Ascending aorta (tissue), 2 donors: ENCODE measurements at regions not wholly inside any gene's neighbourhood (a gene's known extent, or its start where the extent isn't known, plus 50 kb on each side); places are given as distances from the start of the nearest gene placed in this dataset.

Source experiments
- DNase-seq, 2 donors: peaks; one replicate each; pipeline ENCODE4 v3.0.0-alpha.2; 2019; ENCODE audit warnings: low spot score in 2 of 2
- H3K27ac ChIP-seq, 2 donors: fragments of 200-600 bp; sonication (generic); one replicate each; pipeline ENCODE4 v1.5.1; 2016 to 2017; ENCODE audit warnings: mild to moderate bottlenecking in 1 of 2
- H3K27me3 ChIP-seq: fragments of 200-600 bp; sonication (generic); one replicate; pipeline ENCODE4 v1.5.1; 2017
- H3K36me3 ChIP-seq, 2 donors: fragments of 200-600 bp; sonication (generic); one replicate each; pipeline ENCODE4 v1.5.1; 2016
- H3K4me1 ChIP-seq, 2 donors: fragments of 200-600 bp; sonication (generic); one replicate each; pipeline ENCODE4 v1.5.1; 2016 to 2017; ENCODE audit warnings: mild to moderate bottlenecking in 1 of 2
- H3K4me3 ChIP-seq, 2 donors: fragments of 200-600 bp; sonication (generic); one replicate each; pipeline ENCODE4 v1.5.1; 2016 to 2017; ENCODE audit warnings: mild to moderate bottlenecking in 1 of 2
- H3K9me3 ChIP-seq, 2 donors: fragments of 200-600 bp; sonication (generic); one replicate each; pipeline ENCODE4 v1.5.1; 2016
- CTCF ChIP-seq, 3 experiments: fragments of 200-600 bp in 2 of 3; fragments of 450-650 bp in 1 of 3; sonication (generic) in 2 of 3; IDR thresholded peaks; one replicate each; pipeline ENCODE4 v1.5.1; 2016 to 2019; ENCODE audit warnings: antibody characterized with exemption in 3 of 3, mild to moderate bottlenecking in 1 of 3, moderate library complexity in 1 of 3
- intact Hi-C: fragments of 100-400 bp; cut with DNase I; formaldehyde crosslinking; loops from one replicate; pipeline ENCODE4 v1.15.1; 2023

GRCh38 chr13:31967155-31967554 lies 64.4 kb upstream of the FRY start:
- Histone ChIP-seq H3K27me3 (no peaks in the 10 kb centered on the region), H3K36me3 (no peaks in the 10 kb centered on the region), H3K4me3 (no peak overlapping the region), H3K27ac (no peak overlapping the region), H3K9me3 (no peaks in the 10 kb centered on the region), H3K4me1 (no peaks in the 10 kb centered on the region)
- DNase-seq = no peak
- no peak for TF ChIP-seq CTCF (IDR thresholded peaks at IDR 0.05)
- intact Hi-C loops = no loop called here

GRCh38 chr13:31968473-31968872 lies 63.1 kb upstream of the FRY start:
- H3K36me3 ChIP-seq = no peaks in the 10 kb centered on the region
- no peak overlapping the region for H3K4me3 ChIP-seq
- H3K9me3 ChIP-seq = no peaks in the 10 kb centered on the region
- DNase-seq = no peak
- no peaks in the 10 kb centered on the region for H3K27me3 ChIP-seq
- TF ChIP-seq CTCF (IDR thresholded peaks at IDR 0.05) = no peak
- no peak overlapping the region for H3K27ac ChIP-seq
- intact Hi-C loops = no loop called here
- no peaks in the 10 kb centered on the region for H3K4me1 ChIP-seq

DNA sequence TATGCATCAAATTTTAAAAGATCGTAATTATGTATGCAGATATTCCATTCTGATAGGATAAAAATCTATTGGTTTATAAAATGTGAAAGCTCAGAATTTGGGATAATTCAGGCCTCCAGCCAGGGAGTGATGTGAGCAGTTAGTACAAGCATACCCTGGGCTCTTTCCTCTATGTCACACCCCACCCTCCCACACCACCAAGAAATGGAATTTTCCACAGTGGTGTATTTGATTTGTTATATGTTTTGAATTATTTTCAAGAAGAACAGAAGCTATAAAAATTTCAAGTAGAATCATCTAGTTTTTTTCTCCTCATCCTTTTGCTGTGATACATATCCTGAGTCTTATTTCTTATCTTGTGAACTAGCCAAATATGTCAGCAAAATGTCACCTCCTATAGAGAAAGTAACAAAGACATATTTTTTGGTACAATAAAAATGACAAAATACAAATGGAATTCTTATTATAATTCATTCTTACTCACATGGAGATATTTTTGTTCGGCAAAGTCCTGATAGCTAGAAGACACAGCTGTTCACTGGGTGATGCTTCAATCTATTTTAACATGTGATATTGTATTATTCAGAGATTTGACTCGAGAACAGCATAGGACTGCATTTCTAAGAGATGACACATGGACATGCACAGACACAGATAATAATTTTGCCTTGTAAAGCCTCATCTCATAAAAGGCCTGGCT lies 61.2 kb upstream of the FRY start:
- H3K27ac ChIP-seq = no peak overlapping the region
- H3K9me3 ChIP-seq = no peaks in the 10 kb centered on the region
- no peak for DNase-seq
- H3K27me3 ChIP-seq = no peaks in the 10 kb centered on the region
- intact Hi-C loops = no loop called here
- H3K4me3 ChIP-seq = no peak overlapping the region
- no peaks in the 10 kb centered on the region for H3K36me3 ChIP-seq
- no peaks in the 10 kb centered on the region for H3K4me1 ChIP-seq
- TF ChIP-seq CTCF (IDR thresholded peaks at IDR 0.05) = no peak

DNA sequence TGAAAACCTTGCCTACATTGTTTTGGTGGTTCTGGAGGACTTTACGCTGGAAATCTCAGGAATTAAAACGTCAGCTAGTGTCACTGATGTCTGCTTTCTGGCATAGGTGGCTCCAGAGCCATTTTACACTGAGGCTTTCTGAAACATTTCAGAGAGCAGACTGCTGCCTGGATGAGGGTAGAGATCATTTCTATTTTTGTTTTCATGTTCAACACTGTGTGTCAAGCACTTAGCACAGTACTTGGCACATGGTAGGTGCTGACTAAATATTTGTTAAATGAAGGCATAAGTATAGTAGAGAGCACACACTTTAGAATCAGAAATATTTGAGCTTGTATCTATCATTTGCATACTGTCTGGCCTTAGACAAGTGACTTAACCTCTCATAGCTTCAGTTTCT lies 59.1 kb upstream of the FRY start:
- Histone ChIP-seq H3K4me1 (no peaks in the 10 kb centered on the region), H3K36me3 (no peaks in the 10 kb centered on the region), H3K9me3 (no peaks in the 10 kb centered on the region), H3K4me3 (no peak overlapping the region), H3K27ac (no peak overlapping the region), H3K27me3 (no peaks in the 10 kb centered on the region)
- no peak for DNase-seq
- intact Hi-C loops = no loop called here
- TF ChIP-seq CTCF (IDR thresholded peaks at IDR 0.05) = no peak

GRCh38 chr13:31978021-31978420 lies 53.6 kb upstream of the FRY start:
- intact Hi-C loops = no loop called here
- Histone ChIP-seq H3K9me3 (no peaks in the 10 kb centered on the region), H3K4me1 (no peaks in the 10 kb centered on the region), H3K27ac (no peak overlapping the region), H3K4me3 (no peak overlapping the region), H3K27me3 (no peaks in the 10 kb centered on the region), H3K36me3 (no peaks in the 10 kb centered on the region)
- no peak for TF ChIP-seq CTCF (IDR thresholded peaks at IDR 0.05)
- no peak for DNase-seq

- Histone ChIP-seq H3K4me3 (no peak overlapping the region), H3K27ac (no peak overlapping the region), H3K4me1 (no peaks in the 10 kb centered on the region), H3K9me3 (no peaks in the 10 kb centered on the region), H3K36me3 (no peaks in the 10 kb centered on the region), H3K27me3 (no peaks in the 10 kb centered on the region)
- no peak for DNase-seq
- TF ChIP-seq CTCF (IDR thresholded peaks at IDR 0.05) = no peak
- intact Hi-C loops = no loop called here
These were observed 50.7 kb upstream of the FRY start for GRCh38 chr13:31980830-31981229.
